ENCODE measurements at regions not wholly inside any gene's neighbourhood (a gene's known extent, or its start where the extent isn't known, plus 50 kb on each side); places are given as distances from the start of the nearest gene placed in this dataset.

DNA sequence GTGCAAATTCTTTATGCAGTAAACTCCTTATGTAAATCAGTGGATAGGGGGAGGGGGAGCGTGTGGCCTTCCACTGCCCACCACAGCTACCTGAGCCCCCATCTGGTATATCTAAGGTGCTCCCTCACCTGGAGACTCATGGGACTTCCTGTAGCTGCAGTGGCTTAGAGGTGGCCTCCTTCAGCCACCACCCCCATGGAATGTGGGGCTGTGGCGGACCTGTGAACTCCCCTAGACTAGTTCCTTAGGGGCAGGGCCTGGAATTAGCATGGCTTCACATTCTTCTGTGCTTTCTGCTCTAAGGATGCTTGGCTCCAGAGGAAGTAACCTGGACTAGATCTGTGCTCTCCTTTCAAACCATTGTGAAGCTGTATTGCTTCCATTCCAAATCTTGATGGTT, 550.5 kb upstream of the COBL start:
- TF ChIP-seq BHLHE40 (IDR thresholded peaks at IDR 0.05; ENCODE audit: borderline replicate concordance) (no peak), L3MBTL2 (conservative IDR thresholded peaks at IDR 0.05) (no peak), SP1 (IDR thresholded peaks at IDR 0.05) (no peak), TARDBP (IDR thresholded peaks at IDR 0.05) (no peak), FOXM1 (IDR thresholded peaks at IDR 0.05; ENCODE audit: borderline replicate concordance) (no peak), HDGF (IDR thresholded peaks at IDR 0.05; ENCODE audit: borderline replicate concordance) (no peak)

Measured in HEK293T (cell line).